Esophagus mucosa (tissue), 1 donor: ENCODE measurements at regions not wholly inside any gene's neighbourhood (a gene's known extent, or its start where the extent isn't known, plus 50 kb on each side); places are given as distances from the start of the nearest gene placed in this dataset.
"Not testable (repeated sequence)": the region's sequence is repeated elsewhere in the genome, so short reads cannot be mapped to it uniquely, and the experiment has no call there.

ENCODE experiments used
- ATAC-seq: fragments of 200-7000 bp; cut with Tn5 transposase; one replicate; pipeline ENCODE4 v1.9.1; 2020
- donor health status: DM: yes; HTN: yes; CAD: no.

DNA sequence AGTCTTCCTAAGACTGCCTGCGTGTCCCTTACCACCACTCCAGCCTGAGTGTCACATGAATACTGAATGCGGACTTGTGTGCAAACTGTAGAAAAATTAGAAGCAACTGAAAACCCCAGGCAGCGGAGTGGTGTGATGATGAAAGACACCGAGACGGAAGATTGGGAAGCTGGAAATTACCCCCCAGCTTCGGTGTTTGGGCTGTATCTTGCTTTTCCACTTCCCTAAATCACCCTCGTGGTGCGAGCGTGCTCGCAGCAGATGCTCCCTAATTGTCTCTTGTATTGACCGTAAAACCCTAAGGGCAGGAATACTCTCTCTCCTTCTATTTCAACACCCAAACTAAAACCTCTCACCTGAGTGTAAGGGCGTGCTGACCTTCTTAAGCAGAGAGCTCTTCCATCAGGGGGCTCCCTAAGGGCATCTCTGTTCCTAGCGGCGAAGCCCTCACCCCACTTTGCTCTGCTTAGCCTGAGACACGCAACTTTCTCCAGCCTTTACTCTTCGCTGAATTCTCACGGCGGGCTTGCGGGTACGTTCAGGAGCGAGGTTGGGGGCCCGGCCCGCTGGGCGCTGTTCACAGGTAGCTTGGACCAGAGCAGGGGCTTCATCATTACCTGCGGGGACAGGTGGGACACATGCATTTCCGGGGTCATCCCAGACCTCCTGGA lies 62.4 kb downstream of the CRYBB2 start:
- ATAC-seq = no peak

DNA sequence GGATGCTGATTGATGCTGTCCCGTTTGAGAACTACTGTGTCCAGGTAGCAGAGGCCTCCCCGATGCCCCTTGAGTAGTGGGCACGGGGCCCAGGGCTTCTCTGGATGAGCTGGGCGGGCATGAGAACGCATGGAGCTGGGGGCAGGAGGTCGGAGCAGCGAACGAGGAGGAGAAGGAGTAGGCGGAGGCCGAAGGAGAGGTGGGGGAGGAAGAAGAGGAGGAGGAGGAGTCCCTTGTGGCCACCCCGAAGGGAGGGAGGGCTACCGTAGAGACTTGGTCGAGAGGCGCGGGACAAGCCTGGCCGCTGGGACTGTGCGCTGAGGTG lies 62.9 kb downstream of the CRYBB2 start:
- ATAC-seq = no peak

DNA sequence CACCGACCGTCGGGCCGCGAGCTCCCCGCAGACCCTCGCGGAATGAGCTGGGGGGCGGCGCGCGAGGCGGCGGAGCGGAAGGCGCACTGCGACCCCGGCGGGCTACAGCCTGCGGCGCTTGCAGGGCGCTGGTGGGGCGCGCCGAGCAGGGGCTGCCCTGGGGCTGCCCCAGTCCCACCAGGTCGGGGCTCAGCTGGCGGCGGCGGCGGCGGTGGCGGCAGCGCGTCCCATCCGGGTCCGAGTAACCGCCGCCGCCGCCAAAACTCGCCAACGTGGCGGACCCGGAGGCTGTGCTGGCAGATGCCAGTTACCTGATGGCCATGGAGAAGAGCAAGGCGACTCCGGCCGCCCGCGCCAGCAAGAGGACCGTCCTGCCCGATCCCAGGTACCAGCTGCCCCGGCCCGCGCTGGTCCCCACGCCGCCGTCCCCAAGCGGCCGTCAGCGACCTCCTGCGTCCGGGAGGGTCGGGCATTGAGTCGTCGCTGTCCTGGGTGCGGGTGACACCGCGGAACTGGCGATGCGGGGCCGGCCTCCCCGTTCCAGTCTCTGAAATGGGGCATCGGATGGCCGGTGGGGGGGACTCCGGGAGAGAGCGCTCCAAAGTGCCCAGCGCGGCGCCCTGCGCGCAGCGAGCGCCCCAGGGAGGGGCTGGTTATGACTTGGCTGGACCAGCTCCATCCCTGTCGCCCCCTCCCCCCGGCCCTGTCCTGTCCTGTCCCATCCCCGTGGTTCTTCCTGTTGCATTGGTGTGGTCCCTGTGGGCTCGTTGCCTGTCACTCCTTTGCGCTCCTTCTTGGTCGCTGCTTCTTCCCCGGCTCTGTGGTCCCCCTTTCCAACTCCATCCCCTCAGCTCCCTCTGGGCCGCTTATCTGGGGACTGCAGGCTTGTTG lies 63.5 kb downstream of the CRYBB2 start:
- no peak for ATAC-seq

DNA sequence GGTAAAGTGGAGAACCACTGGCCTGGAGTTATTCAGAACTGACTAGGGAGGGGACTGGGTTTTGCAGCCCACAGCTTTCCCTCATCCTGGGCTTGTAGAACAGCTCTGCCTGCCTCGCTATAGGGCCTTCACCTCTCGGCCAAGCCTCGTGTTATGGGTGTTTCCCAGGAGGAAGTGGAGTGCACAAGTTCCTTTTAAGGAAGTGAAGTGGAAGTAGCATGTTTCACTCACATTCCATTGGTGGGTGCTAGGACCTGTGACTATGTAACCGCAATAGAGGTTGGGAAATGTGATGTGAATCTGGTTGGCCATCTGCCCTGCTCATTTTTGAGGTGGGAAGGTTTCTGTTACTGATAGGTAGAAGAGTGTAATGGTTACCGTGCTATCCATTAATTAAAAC lies 69.0 kb downstream of the CRYBB2 start:
- not testable (repeated sequence) for ATAC-seq

DNA sequence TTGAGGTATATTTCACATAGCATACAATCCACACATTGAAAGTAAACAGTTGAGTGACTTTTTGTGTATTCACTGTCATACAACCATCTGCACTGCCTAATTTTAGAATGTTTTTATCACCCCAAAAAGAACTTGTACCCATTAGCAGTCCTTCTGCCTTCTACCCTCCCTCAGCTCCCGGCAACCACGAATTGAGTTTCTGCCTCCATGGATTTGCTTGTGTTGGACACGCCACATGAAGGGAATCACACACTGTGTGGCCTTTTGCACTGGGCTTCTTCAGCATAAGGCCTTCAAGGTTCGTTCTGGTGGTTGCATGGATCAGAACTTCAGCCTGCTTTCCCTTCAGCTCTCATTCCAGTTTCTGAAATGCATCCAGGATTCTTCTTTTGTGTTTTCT lies 82.5 kb downstream of the CRYBB2 start:
- not testable (repeated sequence) for ATAC-seq

DNA sequence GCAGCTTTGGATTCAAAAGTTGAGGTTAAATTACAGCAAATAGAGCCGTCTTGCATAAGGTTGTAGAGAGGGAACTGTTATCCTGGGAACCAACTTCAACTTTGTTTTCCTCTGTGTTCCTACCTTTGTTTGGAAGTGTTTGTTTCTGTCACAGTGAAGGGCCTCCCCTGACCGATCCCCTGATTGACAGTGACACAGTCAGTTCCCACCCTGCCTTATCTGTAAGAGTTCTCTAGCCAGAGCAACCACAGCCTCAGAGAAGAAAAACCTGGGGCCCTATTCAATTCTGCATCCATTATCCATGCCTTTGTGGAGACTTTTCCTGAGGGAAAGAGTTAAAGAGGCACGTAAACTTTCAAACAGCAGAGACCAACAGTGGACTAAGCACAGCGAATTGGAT lies 90.1 kb downstream of the CRYBB2 start:
- ATAC-seq = not testable (repeated sequence)

DNA sequence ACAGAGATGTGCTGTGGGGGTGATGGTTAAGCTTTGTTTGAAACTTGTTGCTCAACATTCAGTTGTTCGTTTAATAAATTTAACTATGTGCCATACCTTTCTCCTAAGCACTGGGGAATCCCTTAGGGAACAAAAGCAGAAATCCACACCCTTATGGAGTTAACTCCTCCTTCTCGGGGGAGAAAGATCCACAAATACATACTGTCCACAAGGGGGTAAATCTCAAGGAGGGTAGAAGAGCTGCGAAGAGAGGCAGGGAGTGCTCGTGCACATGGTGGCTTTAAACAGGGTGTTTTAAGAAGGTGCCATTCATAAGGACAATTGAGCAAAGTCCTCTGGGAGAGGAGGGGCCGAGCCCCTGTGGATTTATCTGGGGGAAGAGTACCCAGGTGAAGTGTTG lies 92.5 kb downstream of the CRYBB2 start:
- not testable (repeated sequence) for ATAC-seq

DNA sequence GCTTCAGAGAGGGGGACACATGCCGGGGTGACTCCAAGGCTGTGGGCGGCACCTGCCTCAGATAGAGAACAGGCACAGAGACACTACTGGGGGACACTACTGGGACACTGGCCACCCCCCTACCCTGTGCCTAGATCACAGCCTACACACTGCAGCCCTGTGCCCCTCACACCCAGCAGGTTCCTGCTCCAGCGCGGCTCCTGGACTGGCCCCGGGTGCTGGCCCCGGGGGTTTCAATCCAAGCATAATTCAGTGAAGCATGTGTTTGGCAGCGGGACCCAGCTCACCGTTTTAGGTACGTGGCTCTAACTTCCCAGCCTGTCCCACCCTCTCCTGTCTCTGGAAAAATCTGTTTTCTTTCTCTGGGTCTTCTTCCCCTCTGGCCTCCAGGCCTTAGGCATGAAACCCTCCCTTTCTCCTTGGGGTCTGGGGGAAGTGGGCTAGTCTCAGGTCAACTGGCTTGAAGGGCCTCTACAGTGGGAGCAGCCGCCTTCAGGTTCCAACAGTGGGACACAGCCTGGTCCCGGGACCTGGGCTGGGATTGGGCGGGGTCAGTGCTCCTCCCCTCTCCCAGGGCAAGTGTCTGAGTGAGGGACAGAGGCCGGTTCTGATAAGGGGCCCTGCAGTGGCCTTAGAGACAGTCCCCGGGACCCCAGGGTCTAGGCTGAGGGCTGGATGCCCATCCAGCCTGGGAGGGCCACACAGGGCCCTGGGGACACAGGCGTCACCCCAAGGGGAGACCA lies 98.8 kb downstream of the CRYBB2 start:
- ATAC-seq = no peak

DNA sequence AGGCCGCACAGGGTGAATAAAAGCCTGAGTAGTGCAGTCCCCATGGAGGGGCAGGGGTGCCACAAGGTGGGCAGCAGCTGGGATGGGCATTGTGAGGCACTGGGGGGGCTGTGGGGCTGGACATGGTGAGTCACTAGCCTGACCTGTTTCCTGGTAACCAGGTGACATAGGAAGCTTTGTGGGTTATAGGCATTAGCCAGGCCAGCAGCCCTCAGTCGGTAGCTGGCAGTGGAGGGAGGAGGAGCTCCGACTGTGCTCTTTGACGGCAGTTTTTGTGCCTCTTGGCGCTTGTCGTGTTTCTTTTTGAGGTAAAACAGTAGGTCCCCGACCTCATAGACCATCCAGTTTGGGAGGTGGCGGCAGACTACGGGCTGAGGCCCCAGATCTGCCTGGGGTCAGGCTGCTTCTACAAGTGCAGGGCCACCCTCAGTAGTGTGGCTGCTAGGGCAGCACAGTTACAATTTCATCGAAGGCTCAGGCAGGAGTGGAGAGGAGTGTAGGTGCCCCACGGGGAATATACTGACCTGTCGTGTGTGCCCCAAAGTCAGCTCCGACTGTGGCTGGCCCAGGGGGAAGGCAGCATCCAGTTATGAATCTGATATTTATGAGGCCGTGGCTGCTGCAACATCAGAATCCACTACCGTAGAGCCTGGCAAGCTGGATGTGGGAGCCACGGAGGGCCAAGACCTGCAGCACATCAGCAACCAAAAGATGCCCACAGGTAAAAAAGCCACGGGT lies 107.7 kb downstream of the CRYBB2 start:
- ATAC-seq = no peak

DNA sequence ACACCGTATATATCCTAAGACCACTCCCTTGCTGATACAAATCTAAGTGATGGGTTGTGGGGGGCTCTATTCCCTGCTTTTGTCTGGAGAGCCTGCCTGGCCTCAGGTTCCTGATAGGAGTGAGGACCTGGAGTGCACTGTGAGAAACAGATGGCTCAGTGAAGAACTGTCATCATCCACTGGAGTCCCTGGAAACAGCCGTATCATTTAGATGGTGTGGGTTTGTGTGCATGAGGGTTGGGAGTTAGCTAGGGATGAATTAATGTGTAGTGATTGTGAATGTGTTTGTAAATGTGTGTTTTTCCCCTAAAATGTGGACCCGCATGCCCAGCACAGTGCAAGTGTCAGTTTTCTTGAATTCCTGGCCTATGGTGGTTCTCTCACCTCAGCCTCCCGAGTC lies 111.6 kb downstream of the CRYBB2 start:
- ATAC-seq = no peak

DNA sequence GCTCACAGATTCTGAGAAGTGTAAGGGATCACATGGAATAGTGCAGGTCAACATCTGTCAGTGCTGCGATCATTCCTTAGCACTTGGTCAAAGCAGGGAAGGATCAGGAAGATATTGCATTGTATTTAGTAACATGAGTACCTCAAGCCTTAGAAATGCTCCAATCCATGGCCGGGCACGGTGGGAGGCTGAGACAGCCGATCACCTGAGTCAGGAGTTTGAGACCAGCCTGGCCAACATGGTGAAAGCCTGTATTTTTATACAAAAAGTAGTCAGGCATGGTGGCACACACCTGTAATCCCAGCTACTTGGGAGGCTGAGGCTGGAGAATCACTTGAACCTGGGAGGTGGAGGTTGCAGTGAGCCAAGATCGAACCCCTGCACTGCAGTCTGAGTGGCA lies 112.5 kb downstream of the CRYBB2 start:
- not testable (repeated sequence) for ATAC-seq

DNA sequence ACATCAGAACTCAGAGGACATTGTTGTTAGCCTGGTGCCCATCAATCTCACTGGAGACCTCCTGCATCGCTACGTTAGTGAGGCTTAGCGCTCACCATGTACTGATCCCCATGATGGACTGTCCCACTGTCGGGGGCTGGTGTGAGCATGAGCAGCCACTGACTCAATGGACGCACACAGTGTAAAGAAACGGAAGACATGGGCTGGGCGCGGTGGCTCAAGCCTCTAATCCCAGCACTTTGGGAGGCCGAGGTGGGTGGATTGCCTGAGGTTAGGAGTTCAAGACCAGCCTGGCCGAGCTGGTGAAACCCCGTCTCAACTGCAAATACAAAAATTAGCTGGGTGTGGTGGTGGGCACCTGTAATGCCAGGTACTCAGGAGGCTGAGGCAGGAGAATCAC lies 112.9 kb downstream of the CRYBB2 start:
- no peak for ATAC-seq

DNA sequence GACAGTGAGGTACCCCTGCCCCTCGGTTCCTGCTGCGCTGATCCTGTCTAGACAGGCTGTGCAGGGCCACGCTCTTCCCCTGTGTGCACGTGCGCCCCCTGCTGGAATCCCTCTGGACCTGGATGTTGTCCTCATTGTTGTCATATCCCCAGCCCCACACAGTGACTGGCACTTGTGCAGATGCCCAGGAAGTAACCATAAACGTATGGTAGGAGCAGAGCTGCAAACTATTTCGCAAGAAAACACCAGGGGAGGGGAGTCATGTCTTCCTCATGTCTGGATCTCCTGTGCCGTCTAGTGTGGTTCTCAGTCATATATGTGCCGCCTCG lies 114.7 kb downstream of the CRYBB2 start:
- peak; percentile 80 for ATAC-seq

DNA sequence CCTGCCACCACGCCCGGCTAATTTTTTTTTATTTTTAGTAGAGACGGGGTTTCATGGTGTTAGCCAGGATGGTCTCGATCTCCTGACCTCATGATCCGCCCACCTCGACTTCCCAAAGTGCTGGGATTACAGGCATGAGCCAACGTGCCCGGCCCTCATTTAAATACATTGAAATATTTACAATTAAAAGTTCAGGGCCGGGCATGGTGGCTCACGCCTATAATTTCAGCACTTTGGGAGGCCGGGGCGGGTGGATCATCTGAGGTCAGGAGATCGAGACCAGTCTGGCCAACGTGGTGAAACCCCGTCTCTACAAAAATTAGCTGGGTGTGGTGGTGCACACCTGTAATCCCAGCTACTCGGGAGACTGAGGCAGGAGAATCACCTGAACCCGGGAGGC lies 115.2 kb downstream of the CRYBB2 start:
- ATAC-seq = not testable (repeated sequence)

DNA sequence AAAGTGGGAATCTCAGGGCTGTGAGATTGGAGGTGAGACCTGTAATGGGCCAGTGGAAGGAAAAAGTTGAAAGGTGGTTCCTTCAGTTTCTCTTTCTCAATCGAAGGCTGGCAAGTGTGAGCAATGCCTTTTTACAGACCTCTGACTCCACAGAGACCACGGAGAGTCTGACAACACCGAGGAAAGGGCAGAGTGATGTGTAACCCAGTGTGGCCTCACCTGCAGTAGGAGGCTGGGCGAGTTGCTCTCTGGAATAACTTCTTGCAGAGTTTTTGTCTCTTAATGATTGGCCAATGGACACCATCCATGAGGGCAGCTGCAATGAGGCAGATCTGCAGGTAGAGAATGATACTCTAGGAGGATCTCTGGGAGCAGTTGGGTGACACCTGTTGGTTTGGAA lies 115.8 kb downstream of the CRYBB2 start:
- not testable (repeated sequence) for ATAC-seq

DNA sequence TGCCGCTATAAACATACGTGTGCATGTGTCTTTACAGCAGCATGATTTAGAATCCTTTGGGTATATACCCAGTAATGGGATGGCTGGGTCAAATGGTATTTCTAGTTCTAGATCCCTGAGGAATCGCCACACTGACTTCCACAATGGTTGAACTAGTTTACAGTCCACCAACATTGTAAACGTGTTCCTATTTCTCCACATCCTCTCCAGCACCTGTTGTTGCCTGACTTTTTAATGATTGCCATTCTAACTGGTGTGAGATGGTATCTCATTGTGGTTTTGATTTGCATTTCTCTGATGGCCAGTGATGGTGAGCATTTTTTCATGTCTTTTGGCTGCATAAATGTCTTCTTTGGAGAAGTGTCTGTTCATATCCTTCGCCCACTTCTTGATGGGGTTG lies 121.1 kb downstream of the CRYBB2 start:
- ATAC-seq = not testable (repeated sequence)

DNA sequence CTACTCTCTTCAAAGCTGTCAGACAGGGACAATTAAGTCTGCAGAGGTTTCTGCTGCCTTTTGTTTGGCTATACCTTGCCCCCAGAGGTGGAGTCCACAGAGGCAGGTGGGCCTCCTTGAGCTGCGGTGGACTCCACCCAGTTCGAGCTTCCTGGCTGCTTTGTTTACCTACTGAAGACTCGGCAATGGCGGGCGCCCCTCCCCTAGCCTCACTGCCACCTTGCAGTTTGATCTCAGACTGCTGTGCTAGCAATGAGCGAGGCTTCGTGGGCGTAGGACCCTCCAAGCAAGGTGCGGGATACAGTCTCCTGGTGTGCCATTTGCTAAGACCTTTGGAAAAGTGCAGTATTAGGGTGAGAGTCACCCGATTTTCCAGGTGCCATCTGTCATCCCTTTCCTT lies 124.9 kb downstream of the CRYBB2 start:
- ATAC-seq = not testable (repeated sequence)

DNA sequence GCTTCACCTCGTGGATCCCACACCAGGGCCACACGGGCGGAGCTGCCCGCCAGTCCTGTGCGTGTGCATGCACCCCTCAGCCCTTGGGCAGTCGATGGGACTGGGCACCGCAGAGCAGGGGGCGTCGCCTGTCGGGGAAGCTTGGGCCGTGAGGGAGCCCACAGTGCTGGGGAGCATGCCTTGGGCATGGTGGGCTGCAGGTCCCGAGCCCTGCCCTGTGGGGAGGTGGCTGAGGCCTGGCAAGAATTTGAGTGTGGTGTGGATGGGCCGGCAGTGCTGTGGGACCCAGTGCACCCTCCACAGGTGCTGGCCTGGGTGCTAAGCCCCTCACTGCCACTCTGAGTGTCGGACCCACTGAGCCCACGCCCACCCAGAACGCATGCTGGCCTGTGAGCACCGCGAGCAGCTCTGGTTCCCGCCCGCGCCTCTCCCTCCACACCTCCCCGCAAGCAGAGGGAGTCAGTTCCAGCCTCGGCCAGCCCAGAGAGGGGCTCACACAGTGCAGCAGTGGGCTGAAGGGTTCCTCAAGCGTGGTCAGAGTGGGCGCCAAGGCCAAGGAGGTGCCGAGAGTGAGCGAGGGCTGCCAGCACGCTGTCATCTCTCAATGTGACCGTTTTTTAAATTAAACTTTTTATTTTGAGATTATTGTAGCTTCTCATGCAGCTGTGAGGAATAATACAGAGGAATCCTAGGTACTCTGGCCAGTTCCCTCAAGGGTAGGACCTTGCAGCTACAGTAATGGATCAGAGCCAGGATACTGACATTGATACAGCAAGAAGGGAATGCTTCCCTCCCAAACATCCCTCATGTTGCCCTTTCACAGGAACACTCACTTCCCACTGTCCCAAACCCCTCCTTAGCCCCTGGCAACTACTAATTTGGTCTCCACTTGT lies 127.7 kb downstream of the CRYBB2 start:
- ATAC-seq = peak; percentile 33

DNA sequence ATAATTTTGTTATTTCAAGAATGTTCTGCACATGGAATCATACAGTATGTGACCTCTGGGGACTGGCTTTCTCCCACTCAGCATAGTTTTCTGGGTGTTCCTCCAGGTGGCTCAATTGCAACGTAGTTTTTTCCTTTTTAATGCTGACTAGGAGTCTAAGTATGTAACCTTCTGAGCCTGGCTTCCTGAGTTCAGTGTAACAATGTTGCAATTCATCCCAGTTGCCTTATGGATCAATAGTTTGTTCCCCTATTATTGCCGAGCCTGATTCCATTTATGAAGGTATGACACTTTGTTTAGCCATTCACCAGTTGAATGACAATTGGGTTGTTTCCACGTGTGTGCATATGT lies 128.3 kb downstream of the CRYBB2 start:
- no peak for ATAC-seq

DNA sequence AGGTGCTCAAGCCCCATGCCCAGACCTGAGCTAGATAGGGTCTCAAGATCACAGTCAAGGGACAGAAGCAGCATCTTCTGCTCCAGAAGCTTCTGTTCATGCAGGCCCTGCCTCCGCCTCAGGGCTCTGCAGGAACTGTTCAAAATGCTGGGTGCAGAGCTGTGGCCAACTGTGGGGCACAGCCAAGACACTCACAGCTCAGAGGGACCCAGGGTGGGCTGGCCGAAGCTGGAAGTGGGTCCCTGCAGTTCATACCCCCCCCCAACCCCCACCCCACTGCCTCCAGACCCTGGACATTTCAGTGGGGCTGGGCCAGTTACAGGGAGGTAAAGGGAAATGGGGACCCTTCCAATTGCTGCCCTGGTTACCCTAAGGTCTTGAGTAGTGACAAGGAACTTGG lies 129.0 kb downstream of the CRYBB2 start:
- ATAC-seq = no peak

DNA sequence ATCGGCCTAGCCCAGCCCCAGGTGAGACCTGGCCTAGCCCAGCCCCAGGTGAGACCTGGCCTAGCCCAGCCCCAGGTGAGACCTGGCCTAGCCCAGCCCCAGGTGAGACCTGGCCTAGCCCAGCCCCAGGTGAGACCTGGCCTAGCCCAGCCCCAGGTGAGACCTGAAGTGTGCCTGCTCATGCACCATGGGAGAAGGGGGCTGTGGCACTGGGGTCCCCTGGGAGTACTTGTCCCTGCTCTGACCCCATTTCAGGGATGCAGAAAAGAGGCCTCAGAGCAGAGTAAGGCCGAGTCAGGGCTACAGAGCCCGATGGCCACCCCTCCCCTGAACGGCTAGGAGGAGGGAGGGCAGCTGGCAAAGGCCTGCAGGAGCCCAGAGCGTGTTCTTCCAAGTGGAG lies 129.6 kb downstream of the CRYBB2 start:
- ATAC-seq = not testable (repeated sequence)

DNA sequence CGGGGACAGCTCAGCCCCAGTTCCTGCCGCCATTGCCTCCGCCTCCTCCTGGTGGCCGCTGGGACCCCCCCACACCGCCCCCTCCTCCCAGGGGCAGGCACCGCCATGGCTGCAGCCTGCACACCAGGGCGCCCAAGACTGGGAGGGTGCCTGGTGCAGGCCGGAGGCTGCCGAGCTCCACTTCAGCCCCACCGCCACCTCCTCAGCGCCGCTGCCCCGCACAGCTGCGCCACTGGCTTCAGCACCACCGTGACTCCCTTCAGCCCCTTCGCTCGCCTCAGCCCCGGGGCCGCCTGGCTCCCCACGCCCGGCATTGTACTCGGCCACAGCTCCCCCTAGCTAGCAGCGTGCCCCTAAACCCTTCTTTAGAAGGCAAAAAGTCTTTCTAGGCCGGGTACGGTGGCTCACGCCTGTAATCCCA lies 131.1 kb downstream of the CRYBB2 start:
- no peak for ATAC-seq
